H1 (cell line): ENCODE measurements at regions not wholly inside any gene's neighbourhood (a gene's known extent, or its start where the extent isn't known, plus 50 kb on each side); places are given as distances from the start of the nearest gene placed in this dataset.
A peak's percentile ranks its signal among the peaks of the same experiment; 100 is the strongest.

Source experiments
- ATF2 ChIP-seq: IDR thresholded peaks from 2 replicates; pipeline ENCODE4 v1.6.1; 2012; ENCODE audit warnings: low read length, inconsistent platforms
- BRCA1 ChIP-seq: IDR thresholded peaks from 2 replicates; pipeline ENCODE4 v1.6.1; 2012; ENCODE audit warnings: low read depth, low read length, improper control_type of control experiment
- CEBPB ChIP-seq: IDR thresholded peaks from 2 replicates; pipeline ENCODE4 v1.6.1; 2012; ENCODE audit warnings: low read depth, low read length
- CTBP2 ChIP-seq: IDR thresholded peaks from 2 replicates; pipeline ENCODE4 v1.7.0; 2011; ENCODE audit warnings: borderline replicate concordance, mild to moderate bottlenecking, moderate library complexity, mixed read lengths, low read length; ENCODE audit not compliant: insufficient read depth, insufficient read length
- CTCF ChIP-seq, 3 experiments: IDR thresholded peaks; 1 replicate in 2 of 3; 2 replicates in 1 of 3; pipeline versions ENCODE4 v1.5.1 to v1.6.1; 2011; ENCODE audit warnings: low read length in 3 of 3, mild to moderate bottlenecking in 3 of 3, inconsistent platforms in 2 of 3, low read depth in 1 of 3, moderate library complexity in 1 of 3; ENCODE audit not compliant: insufficient read depth in 1 of 3; ENCODE audit errors: control extremely low read depth in 1 of 3
- POU5F1 ChIP-seq: IDR thresholded peaks from 2 replicates; pipeline ENCODE4 v1.6.1; 2011; ENCODE audit warnings: low read depth, mild to moderate bottlenecking, low read length, moderate library complexity
- RAD21 ChIP-seq, 2 experiments: IDR thresholded peaks in 1 of 2; conservative IDR thresholded peaks in 1 of 2; 2 replicates each; pipeline ENCODE4 v1.6.1; 2011; ENCODE audit warnings: low read depth in 2 of 2, low read length in 2 of 2, improper control_type of control experiment in 1 of 2, inconsistent platforms in 1 of 2, mild to moderate bottlenecking in 1 of 2, moderate library complexity in 1 of 2
- RBBP5 ChIP-seq: IDR thresholded peaks from 2 replicates; pipeline ENCODE4 v1.7.1; 2012; ENCODE audit warnings: low read depth, mild to moderate bottlenecking, inconsistent platforms, low read length, moderate library complexity, borderline replicate concordance

GRCh38 chr2:82023710-82024109, 1719.2 kb upstream of the LRRTM1 start (continued):
- TF ChIP-seq BRCA1 (no peak), CTBP2 (no peak), RAD21 (IDR thresholded peaks at IDR 0.05 in 1 of 2, conservative IDR thresholded peaks at IDR 0.05 in 1 of 2; ENCODE audit: low read depth in 2 of 2, low read length in 2 of 2) (peak; percentile 76 to 80), ATF2 (no peak), CEBPB (no peak), RBBP5 (no peak), POU5F1 (no peak), CTCF (IDR thresholded peaks at IDR 0.05; ENCODE audit: control extremely low read depth in 1 of 3, insufficient read depth in 1 of 3, low read depth in 1 of 3, low read length in 3 of 3) (peak; percentile 44 to 55 (median 48); a peak in 3 of 4 replicates)
